ENCODE measurements at regions not wholly inside any gene's neighbourhood (a gene's known extent, or its start where the extent isn't known, plus 50 kb on each side); places are given as distances from the start of the nearest gene placed in this dataset.

DNA sequence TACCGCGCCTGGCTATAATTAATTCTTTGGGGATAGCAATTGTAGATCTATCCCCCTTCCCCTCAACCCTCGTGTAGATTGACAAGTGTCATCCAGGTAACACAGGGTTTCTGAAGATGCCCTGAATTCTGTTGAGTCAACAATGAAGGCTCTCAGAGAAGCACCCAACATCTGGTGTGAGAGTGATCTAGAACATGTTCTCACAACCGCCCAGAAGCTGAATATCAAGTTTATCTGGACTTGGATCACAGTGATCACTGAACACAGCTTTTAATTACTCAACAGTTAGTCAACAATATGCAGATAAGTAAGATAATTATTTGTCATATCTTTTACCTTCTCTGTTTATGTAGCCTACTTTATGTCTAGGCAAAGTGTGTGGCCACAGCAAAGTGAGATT lies 204.2 kb upstream of the RGMB start:
- TF ChIP-seq POLR2A (IDR thresholded peaks at IDR 0.05) (no peak), POLR2AphosphoS5 (IDR thresholded peaks at IDR 0.05) (no peak)
